Stimulated activated naive B cell treated with anti-CD40 and anti-IgM and Interleukin-4, amounts not matched to agents 10 μg/mL and 1 μg/mL and 100 μg/mL, for 72 hours (primary cell): ENCODE measurements at regions not wholly inside any gene's neighbourhood (a gene's known extent, or its start where the extent isn't known, plus 50 kb on each side); places are given as distances from the start of the nearest gene placed in this dataset.
A peak's percentile ranks its signal among the peaks of the same experiment; 100 is the strongest.
"Not testable (repeated sequence)": the region's sequence is repeated elsewhere in the genome, so short reads cannot be mapped to it uniquely, and the experiment has no call there.

ENCODE experiments used
- ATAC-seq, 2 donors: fragments of 150-1000 bp; cut with Tn5 transposase; replicated peaks; 2 replicates each; pipeline ENCODE4 v1.10.0; 2021; ENCODE audit warnings: moderate library complexity in 1 of 2
- DNase-seq: peaks from one replicate; pipeline ENCODE4 v3.0.0; 2021
- H3K27ac Mint-ChIP-seq: one replicate; pipeline ENCODE4 v1.8.0; 2022; ENCODE audit warnings: mild to moderate bottlenecking, mixed read lengths
- H3K27me3 Mint-ChIP-seq, 2 donors: one replicate each; pipeline ENCODE4 v1.8.0; 2022; ENCODE audit warnings: mixed read lengths in 2 of 2
- H3K36me3 Mint-ChIP-seq, 2 donors: one replicate each; pipeline ENCODE4 v1.8.0; 2022; ENCODE audit warnings: mixed read lengths in 2 of 2, mild to moderate bottlenecking in 1 of 2
- H3K4me1 Mint-ChIP-seq, 2 donors: one replicate each; pipeline ENCODE4 v1.8.0; 2022; ENCODE audit warnings: mixed read lengths in 2 of 2, mild to moderate bottlenecking in 1 of 2
- H3K4me3 Mint-ChIP-seq, 2 donors: one replicate each; pipeline ENCODE4 v1.8.0; 2022; ENCODE audit warnings: mild to moderate bottlenecking in 2 of 2, mixed read lengths in 2 of 2, moderate library complexity in 1 of 2
- H3K9me3 Mint-ChIP-seq, 2 donors: one replicate each; pipeline ENCODE4 v1.8.0; 2022; ENCODE audit warnings: mixed read lengths in 2 of 2, mild to moderate bottlenecking in 1 of 2

DNA sequence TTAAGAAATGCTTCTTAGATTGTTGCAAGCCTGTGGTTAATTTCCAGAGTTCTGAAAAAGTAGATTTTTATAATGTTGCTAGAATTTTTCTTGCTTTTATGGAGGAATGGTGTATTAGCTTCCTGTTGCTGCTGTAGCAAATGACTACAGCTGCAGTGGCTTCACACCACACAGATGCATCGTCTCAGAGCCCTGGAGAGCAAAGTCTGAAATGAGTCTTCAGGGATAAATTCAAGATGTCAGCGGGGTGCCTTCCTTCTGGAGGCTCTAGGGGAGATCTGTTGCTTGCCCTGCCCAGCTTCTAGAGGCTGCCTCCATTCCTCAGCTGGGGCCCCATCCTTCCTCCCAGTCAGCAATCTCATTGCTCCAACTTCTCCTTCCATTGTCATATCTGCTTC is 187.8 kb downstream of the ZNF516 start:
- no peaks in the 10 kb centered on the region for H3K4me1 Mint-ChIP-seq
- DNase-seq = no peak
- H3K27me3 Mint-ChIP-seq = no peaks in the 10 kb centered on the region
- no peaks in the 10 kb centered on the region for H3K36me3 Mint-ChIP-seq
- no peak for ATAC-seq
- no peak overlapping the region for H3K27ac Mint-ChIP-seq
- peaks cover 0 to 1% of the 10 kb centered on the region in 2 donors for H3K9me3 Mint-ChIP-seq
- H3K4me3 Mint-ChIP-seq = no peak overlapping the region

DNA sequence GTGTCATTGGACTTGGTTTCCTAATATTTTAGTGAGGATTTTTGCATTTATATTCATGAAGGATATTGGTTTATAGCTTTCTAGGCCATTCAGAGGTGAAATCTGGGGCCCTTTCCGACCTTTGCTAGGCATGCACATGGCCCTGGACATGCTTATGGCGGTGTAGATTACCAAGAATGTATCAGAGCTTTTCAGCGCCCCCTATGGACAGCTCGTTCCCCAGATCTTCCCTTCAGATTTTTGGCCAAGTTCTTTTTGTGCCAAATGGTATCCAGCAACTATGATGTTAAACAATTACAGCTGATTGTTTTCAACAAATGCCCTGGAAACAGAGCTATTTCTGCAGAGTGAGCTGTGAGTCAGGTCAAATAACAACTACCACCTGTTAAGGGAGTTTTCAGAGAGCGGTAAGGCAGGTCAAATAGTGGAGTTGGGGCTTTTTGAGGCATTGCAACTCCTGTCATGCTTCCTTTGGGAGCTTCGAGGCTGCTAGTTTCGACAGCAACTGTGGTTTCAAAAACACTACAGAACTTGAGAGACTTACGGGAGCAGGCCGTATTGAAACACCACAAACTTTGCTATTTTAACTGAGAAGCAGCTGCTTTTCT is 188.3 kb downstream of the ZNF516 start:
- H3K9me3 Mint-ChIP-seq = peaks cover 0 to 1% of the 10 kb centered on the region in 2 donors
- no peaks in the 10 kb centered on the region for H3K36me3 Mint-ChIP-seq
- no peaks in the 10 kb centered on the region for H3K4me1 Mint-ChIP-seq
- H3K27me3 Mint-ChIP-seq = no peaks in the 10 kb centered on the region
- ATAC-seq (no peak), DNase-seq (no peak)
- no peak overlapping the region for H3K27ac Mint-ChIP-seq
- H3K4me3 Mint-ChIP-seq = no peak overlapping the region

DNA sequence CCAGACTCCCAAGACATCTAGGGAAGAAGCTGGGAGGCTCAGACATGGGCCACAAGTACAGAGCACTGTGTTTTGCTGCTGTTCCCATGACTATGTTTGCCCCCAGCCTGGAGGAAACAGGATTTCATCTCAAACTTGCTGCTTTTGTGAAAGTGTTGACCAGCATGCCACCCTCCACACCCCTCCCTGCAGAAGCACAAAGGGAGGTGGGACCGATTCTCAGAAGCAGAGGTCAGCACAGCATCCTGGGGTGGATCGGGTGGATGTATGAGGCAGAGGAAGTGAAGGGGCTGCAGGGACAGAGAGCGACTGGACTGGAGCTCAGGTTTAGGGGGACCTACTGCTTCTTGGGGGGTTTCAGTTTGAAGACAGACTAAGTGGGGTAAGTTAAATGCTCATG is 209.2 kb downstream of the ZNF516 start:
- peaks cover 0 to 4% of the 10 kb centered on the region in 2 donors for H3K36me3 Mint-ChIP-seq
- no peaks in the 10 kb centered on the region for H3K4me1 Mint-ChIP-seq
- DNase-seq (no peak), ATAC-seq (no peak)
- H3K9me3 Mint-ChIP-seq = peaks cover 7 to 13% of the 10 kb centered on the region in 2 donors
- peaks cover 3 to 16% of the 10 kb centered on the region in 2 donors for H3K27me3 Mint-ChIP-seq
- no peak overlapping the region for H3K4me3 Mint-ChIP-seq
- no peak overlapping the region for H3K27ac Mint-ChIP-seq

DNA sequence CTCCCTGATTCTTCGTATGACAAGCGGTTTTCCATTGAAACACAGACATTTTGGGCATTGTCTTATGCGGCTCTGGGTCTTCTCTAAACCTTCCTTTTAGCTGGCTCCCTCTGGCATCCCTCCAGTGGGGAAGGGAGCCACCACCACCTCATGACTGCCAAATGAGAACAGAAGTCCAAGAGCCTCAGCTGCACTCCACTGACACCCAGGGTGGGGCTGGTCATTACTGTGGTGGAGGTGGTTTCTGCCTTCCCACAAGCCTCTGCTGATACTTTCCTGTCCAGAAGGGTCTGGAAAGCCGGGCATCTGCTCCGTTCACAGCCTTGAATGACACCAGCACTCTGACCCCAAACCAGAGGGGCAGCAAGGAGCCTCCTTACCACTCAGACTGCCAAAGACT is 213.5 kb downstream of the ZNF516 start:
- Mint-ChIP-seq H3K9me3 (peaks cover 0 to 9% of the 10 kb centered on the region in 2 donors), H3K27ac (no peak overlapping the region), H3K4me1 (no peaks in the 10 kb centered on the region), H3K27me3 (peaks cover 3 to 21% of the 10 kb centered on the region in 2 donors), H3K36me3 (peaks cover 0 to 4% of the 10 kb centered on the region in 2 donors), H3K4me3 (no peak overlapping the region)
- DNase-seq = no peak
- no peak for ATAC-seq

DNA sequence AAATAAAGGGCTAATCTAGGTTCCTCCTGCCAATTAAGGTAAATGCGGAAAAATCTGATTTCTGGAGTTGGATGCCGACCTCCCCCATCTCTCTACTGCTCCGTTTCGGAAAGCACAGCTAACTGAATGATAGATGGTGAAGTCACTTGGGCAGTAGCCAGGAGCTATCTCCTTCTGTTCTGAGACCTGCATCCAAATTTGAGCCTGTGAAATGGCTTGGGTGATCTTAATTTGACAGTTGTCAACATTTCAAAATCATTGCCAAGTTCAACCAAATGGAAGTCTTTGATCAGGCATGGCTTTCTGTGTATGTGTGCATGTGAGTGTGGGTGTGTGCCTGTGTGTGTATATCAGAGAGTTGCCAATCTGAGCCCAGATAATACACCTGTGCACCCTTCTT is 217.2 kb downstream of the ZNF516 start:
- H3K27me3 Mint-ChIP-seq = peaks cover 0 to 5% of the 10 kb centered on the region in 2 donors
- H3K27ac Mint-ChIP-seq = no peak overlapping the region
- H3K4me1 Mint-ChIP-seq = no peaks in the 10 kb centered on the region
- no peak for ATAC-seq
- H3K9me3 Mint-ChIP-seq = peaks cover 0 to 9% of the 10 kb centered on the region in 2 donors
- no peaks in the 10 kb centered on the region for H3K36me3 Mint-ChIP-seq
- DNase-seq = no peak
- H3K4me3 Mint-ChIP-seq = no peak overlapping the region

DNA sequence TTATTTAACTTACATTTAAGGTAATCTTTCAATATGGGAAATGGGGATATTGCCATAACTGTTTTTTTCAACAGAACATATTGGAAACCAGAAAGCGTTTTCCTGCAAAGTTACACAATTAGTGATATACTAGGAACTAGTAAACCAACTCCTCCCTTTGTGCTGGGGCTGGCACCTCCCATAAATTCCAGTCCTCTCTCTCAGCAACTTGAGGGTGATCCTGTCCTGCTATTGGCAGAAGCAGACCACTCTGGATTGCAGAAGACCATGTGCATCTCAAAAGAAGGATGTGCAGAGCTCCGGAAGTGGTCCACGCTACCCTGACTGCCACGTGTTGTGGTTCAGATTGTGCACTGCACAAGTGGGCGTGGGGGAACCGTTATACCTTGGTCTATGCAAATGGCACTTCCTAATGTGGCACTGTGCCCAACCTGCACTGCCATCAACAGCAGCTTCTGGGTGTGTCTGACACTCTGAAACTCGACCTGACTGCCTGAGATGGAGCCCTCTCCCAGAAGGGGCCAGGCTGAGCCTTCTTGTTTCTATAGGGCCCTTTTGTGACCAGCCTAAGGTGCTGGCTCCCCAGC is 219.2 kb downstream of the ZNF516 start:
- DNase-seq = no peak
- Mint-ChIP-seq H3K36me3 (no peaks in the 10 kb centered on the region), H3K27ac (no peak overlapping the region)

DNA sequence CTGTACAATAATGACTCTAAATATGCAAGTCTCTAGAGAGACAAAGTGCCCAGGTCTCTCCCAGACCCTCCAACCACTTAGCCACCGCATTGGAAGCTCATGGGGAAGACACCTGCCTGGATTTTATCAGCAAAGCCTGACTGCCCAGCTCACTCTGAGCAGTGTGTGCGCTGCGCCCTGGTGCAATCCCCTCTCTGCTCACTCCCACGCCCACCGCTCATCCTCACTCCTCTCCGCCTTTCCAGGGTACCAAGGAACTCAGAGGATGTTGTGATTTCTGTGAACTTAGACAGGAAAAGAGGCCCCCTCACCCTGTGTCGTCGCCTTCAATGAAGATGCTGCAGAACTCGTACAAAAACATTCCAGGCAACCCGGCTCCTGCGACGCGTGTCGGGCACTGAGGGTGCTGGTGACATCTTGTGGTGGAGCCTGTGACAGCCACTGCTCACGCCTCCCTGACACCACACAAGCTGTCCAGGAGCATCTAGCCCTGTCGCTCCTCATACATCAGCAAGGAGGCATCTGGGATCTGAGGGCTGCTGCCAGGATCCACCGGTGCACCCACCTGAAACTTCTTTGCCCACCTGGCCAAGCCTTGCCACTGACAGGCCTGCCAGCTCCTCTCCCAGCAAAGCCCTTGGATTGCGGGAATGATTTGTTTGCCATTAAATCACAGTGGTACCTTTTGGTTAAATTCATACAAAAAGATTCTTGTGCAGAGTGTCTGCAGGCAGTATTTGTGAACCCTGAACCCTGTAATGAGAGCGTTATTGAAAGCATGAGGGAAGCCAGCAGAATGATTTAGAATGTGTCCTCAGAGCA is 220.4 kb downstream of the ZNF516 start:
- Mint-ChIP-seq H3K36me3 (no peaks in the 10 kb centered on the region), H3K4me3 (no peak overlapping the region), H3K27ac (no peak overlapping the region), H3K4me1 (no peaks in the 10 kb centered on the region), H3K9me3 (peaks cover 0 to 1% of the 10 kb centered on the region in 2 donors), H3K27me3 (peaks cover 2 to 5% of the 10 kb centered on the region in 2 donors)
- ATAC-seq (peak; percentile 50), DNase-seq (no peak)

More for the DNA sequence above, 219.2 kb downstream of the ZNF516 start:
- Mint-ChIP-seq H3K4me1 (no peaks in the 10 kb centered on the region), H3K9me3 (peaks cover 0 to 1% of the 10 kb centered on the region in 2 donors), H3K4me3 (no peak overlapping the region), H3K27me3 (peaks cover 0 to 5% of the 10 kb centered on the region in 2 donors)
- peak; percentile 38 to 53 for ATAC-seq

DNA sequence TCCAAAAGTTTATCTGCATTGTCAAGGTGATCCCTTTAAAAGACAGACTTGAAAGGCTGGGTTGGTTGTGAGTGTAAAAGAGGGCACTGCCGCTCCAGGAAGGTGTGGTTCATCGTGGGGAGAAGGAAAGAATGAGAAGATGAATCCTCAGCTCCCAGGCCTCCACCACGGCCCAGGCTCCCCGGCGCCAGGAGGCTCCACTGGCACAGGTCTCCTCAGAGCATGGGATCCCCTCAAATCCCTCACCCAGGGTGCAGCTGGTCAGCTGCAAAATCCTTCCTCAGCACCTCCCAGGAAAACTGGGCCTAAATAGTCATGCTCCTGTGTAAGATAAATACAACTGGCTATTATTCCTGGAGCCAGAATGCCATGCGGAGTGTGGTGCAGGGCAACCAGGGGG is 221.1 kb downstream of the ZNF516 start:
- DNase-seq (no peak), ATAC-seq (no peak)
- no peak overlapping the region for H3K4me3 Mint-ChIP-seq
- H3K9me3 Mint-ChIP-seq = peaks cover 0 to 1% of the 10 kb centered on the region in 2 donors
- peaks cover 3 to 5% of the 10 kb centered on the region in 2 donors for H3K27me3 Mint-ChIP-seq
- no peaks in the 10 kb centered on the region for H3K36me3 Mint-ChIP-seq
- no peaks in the 10 kb centered on the region for H3K4me1 Mint-ChIP-seq
- no peak overlapping the region for H3K27ac Mint-ChIP-seq

DNA sequence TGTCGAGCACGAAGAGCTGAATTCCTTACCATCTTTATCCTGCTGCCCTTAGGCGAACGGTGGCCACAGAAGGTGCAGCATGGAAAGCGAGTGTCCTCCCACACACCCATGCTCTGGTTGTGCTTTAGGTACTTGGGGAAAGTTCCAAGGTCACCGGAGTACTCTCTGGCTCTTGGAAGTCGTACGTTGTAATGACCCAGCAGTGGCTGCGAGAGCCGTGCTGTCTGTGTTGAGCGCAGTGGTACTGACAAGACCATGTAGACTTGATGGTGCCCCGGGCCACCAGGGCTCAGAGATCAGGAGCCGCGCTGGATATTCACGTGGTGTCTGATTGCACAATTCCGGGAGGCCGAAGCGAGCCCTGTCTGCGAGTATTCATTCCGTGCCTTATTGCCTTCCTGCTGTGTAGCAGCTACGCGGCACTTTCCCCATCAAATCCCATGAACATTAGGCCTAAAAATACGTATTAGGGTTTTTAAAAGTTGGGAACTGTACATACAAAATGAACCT is 222.0 kb downstream of the ZNF516 start:
- DNase-seq = no peak
- ATAC-seq = no peak
- Mint-ChIP-seq H3K9me3 (peaks cover 0 to 1% of the 10 kb centered on the region in 2 donors), H3K4me3 (no peak overlapping the region), H3K36me3 (no peaks in the 10 kb centered on the region), H3K4me1 (no peaks in the 10 kb centered on the region), H3K27me3 (peaks cover 3 to 5% of the 10 kb centered on the region in 2 donors), H3K27ac (no peak overlapping the region)

DNA sequence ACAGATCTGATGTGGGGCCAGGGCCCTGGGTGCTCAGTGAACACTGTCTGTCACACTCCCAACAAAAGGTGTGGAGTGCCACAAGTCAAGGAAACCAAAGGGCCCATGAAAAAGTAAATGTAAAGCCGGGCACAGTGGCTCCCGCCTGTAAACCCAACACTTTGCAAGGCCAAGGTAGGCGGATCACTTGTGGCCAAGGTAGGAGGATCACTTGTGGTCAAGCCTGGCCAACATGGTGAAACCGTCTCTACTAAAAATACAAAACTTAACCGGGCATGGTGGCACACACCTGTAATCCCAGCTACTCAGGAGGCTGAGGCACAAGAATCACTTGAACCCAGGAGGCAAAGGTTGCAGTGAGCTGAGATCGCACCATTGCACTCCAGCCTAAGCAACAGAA is 227.6 kb downstream of the ZNF516 start:
- not testable (repeated sequence) for H3K27ac Mint-ChIP-seq, ATAC-seq, H3K36me3 Mint-ChIP-seq, H3K27me3 Mint-ChIP-seq, H3K4me1 Mint-ChIP-seq, DNase-seq, H3K9me3 Mint-ChIP-seq, H3K4me3 Mint-ChIP-seq

DNA sequence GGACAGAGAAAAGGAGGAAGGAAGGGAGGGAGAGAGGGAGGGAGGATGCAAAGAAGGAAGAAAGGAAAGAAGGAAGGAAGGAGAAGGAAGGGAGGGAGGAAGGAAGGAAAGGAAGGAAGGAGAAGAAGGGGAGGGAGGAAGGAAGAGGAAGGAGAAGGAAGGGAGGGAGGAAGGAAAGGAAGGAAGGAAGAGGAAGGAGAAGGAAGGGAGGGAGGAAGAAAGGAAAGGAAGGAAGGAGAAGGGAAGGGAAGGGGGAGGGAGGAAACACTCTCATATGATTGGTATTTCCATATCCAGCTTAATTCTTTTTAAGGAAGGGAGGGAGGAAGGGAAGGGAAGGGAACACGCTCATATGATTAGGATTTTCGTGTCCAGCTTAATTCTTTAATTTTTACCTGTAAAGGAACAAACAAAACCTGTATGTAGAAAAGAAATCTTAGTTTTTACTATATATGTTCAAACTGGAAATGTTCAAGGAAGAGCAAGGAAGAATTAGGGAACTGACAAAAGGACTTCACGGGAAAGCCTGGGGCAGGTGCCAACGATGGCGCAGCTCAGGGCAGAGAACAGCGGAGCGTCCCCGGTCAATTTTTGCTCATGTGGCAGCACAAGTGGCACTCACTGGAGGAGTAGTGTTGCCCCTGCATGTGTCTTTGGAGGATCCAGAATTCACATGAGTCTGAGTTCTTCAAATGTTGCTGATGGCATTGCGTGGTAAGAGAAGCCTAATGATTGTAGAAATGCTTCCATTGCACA is 228.6 kb downstream of the ZNF516 start:
- no peak overlapping the region for H3K27ac Mint-ChIP-seq

DNA sequence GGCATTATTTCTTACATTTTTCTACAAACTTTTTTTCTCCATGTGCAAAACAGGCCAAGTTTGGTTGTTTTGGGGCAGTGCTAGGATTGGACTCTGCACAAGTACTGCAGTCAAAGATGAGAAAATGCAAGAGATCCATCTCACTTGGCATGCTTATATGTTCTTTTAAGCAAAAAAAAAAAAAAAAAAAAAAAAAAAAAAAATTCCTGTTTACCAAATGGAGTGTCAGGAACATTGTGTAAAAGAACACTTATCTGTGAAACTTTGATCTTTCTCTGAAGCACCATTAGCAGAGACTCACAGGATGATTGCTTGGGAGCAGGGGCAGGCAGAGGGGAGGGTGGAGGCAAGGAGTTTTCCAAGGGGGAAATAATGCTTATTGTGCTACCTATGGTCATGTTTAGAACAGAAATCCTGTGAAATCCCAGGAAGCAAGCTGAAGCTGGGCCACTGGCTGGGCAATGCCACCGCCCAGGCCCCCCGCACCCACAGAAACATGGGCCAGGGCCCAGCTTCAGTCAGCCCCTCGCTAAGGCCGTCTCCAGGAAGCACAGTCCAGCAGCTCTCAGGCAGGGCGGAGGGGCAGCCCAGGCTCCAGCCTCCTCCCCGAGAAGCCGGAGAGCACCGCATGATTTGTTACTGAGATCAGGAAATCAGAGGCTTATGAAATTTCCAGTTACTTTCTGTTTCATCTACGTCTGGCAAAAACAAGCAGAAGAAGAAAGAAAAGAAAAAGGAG is 229.4 kb downstream of the ZNF516 start:
- Mint-ChIP-seq H3K27ac (peak overlapping the region; percentile 38), H3K9me3 (no peaks in the 10 kb centered on the region), H3K27me3 (peaks cover 5 to 7% of the 10 kb centered on the region in 2 donors), H3K4me3 (no peak overlapping the region), H3K36me3 (no peaks in the 10 kb centered on the region), H3K4me1 (peaks cover 0 to 6% of the 10 kb centered on the region in 2 donors)
- no peak for DNase-seq
- peak in 1 of 2 donors; percentile 33 for ATAC-seq

More for the DNA sequence above, 228.6 kb downstream of the ZNF516 start:
- ATAC-seq (no peak), DNase-seq (no peak)
- H3K4me3 Mint-ChIP-seq = no peak overlapping the region
- no peaks in the 10 kb centered on the region for H3K36me3 Mint-ChIP-seq
- peaks cover 5 to 7% of the 10 kb centered on the region in 2 donors for H3K27me3 Mint-ChIP-seq
- H3K4me1 Mint-ChIP-seq = peaks cover 0 to 6% of the 10 kb centered on the region in 2 donors
- peaks cover 0 to 1% of the 10 kb centered on the region in 2 donors for H3K9me3 Mint-ChIP-seq

DNA sequence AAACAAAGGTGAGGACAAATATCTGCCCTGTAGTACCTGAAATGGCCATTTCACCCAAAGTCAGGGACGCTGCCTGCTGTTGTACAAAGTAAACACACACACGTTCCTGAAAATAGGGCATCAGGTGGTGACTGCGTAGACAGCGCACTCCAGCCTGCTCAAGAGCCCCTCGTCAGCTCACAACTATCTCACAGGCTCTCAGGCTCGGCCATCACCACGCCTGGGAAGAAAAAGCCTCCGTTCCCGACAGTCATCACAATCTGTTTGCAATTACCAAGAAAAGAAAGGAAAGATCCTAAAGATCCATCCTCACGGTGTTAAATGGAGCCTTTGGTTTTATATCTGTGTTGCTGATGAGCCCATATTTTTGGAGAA is 230.2 kb downstream of the ZNF516 start:
- no peak for ATAC-seq

More for the DNA sequence above, 230.2 kb downstream of the ZNF516 start:
- Mint-ChIP-seq H3K4me3 (no peak overlapping the region), H3K36me3 (no peaks in the 10 kb centered on the region), H3K27ac (no peak overlapping the region), H3K27me3 (peaks cover 5 to 7% of the 10 kb centered on the region in 2 donors), H3K9me3 (no peaks in the 10 kb centered on the region), H3K4me1 (peaks cover 0 to 6% of the 10 kb centered on the region in 2 donors)
- no peak for DNase-seq
